ENCODE measurements at regions not wholly inside any gene's neighbourhood (a gene's known extent, or its start where the extent isn't known, plus 50 kb on each side); places are given as distances from the start of the nearest gene placed in this dataset.

DNA sequence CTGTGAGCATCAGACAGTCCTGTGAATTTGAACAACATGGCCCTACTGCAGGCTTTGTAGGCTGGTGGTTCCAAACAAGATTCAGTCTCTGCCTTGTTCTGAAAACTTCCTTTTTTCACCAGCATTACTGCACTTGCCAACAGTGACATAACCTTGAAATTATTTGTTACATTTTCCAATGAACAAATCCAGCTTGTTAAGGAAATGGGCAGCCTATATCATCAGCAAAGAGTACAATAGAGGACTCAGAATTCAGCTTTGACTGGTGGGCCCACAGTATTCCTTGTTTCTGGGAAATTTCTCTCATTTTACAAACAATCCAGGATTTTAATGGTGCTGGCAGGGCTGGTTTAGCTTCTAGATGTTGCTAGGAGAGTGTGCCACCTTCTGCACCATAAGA is 703.7 kb upstream of the FZD8 start:
- Histone ChIP-seq H3K27ac (no peak overlapping the region), H3K9me3 (no peaks in the 10 kb centered on the region), H3K9ac (ENCODE audit: low read depth in 2 of 2, low read length in 2 of 2) (no peak overlapping the region), H3K36me3 (no peaks in the 10 kb centered on the region), H3K4me1 (no peaks in the 10 kb centered on the region), H3K27me3 (no peaks in the 10 kb centered on the region), H3K4me3 (no peak overlapping the region)
- TF ChIP-seq, protein P1, sequence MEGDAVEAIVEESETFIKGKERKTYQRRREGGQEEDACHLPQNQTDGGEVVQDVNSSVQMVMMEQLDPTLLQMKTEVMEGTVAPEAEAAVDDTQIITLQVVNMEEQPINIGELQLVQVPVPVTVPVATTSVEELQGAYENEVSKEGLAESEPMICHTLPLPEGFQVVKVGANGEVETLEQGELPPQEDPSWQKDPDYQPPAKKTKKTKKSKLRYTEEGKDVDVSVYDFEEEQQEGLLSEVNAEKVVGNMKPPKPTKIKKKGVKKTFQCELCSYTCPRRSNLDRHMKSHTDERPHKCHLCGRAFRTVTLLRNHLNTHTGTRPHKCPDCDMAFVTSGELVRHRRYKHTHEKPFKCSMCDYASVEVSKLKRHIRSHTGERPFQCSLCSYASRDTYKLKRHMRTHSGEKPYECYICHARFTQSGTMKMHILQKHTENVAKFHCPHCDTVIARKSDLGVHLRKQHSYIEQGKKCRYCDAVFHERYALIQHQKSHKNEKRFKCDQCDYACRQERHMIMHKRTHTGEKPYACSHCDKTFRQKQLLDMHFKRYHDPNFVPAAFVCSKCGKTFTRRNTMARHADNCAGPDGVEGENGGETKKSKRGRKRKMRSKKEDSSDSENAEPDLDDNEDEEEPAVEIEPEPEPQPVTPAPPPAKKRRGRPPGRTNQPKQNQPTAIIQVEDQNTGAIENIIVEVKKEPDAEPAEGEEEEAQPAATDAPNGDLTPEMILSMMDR (IDR thresholded peaks at IDR 0.05) = no peak
- DNase-seq = no peak
- intact Hi-C loops (cut with DNase I) = no loop called here

DNA sequence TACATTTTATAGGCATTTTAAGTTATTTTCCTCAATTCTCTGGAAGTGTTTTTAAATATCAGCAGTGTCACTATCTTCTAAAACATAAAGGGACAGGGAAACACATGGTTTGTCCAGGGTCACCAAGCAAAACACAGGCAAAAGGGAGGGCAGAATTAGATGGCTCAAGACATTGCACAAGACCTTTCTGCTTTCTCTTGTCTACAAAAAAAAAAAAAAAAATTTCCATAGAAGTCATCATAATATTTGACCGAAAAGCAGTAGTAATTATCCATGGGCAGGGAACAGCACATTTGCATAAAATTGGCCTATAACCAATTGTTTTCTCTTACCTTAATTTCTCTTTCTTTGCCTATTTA is 703.1 kb upstream of the FZD8 start:
- no peaks in the 10 kb centered on the region for H3K27me3 ChIP-seq
- no peak overlapping the region for H3K27ac ChIP-seq
- H3K36me3 ChIP-seq = no peaks in the 10 kb centered on the region
- H3K4me1 ChIP-seq = no peaks in the 10 kb centered on the region
- H3K9ac ChIP-seq (ENCODE audit: low read depth in 2 of 2, low read length in 2 of 2) = no peak overlapping the region
- no peak for DNase-seq
- no peak overlapping the region for H3K4me3 ChIP-seq
- intact Hi-C loops (cut with DNase I) = no loop called here
- H3K9me3 ChIP-seq = no peaks in the 10 kb centered on the region
- TF ChIP-seq, protein P1 (IDR thresholded peaks at IDR 0.05) = no peak

DNA sequence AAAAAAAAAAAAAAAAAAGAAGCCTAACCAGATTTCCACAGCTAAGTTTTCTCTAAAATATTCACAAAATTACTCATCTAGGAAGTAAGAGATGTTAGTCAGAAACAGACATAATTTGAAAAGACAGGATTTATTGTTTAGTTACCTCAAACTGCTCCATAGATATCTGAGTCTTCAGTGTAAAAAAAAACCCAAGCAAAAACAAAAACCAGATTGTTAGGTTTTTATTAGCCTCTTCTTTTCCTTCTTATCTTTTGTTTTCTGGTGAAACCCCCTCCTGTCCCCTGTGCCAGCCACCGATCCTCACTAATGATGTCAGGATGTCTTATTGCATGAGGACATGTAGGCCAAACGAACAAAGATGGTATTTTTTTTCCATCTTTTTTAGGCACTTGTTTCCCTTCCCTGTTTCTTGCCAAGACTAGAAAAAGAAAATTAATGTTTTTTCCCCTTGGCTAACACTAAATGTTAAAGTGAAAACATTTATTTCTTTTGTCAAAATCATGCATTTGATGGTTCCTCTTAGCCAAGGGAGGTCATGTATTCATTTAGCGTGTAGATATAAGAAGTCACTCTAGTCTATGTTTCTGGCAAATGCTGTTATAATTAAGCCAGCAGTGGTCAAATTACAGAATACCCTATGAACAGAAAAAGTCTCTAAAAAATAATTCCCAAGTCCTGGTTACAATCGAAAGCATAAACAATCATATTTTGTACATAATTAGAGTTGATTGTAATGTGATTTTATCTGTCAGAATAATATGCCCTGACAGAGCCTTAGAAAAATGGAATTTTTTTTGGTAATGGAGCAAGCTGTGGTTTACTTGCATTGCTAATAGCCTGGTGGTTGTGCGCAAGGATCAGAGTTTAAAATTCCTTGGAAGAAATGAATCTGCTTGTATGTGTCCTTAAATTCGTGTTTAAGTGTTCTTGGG is 702.4 kb upstream of the FZD8 start:
- H3K27ac ChIP-seq = no peak overlapping the region
- H3K4me1 ChIP-seq = no peaks in the 10 kb centered on the region
- DNase-seq = no peak
- H3K4me3 ChIP-seq = no peak overlapping the region
- H3K9ac ChIP-seq (ENCODE audit: low read depth in 2 of 2, low read length in 2 of 2) = no peak overlapping the region
- no peaks in the 10 kb centered on the region for H3K36me3 ChIP-seq
- TF ChIP-seq, protein P1 (IDR thresholded peaks at IDR 0.05) = no peak
- no peaks in the 10 kb centered on the region for H3K27me3 ChIP-seq
- H3K9me3 ChIP-seq = no peaks in the 10 kb centered on the region
- intact Hi-C loops (cut with DNase I) = no loop called here

DNA sequence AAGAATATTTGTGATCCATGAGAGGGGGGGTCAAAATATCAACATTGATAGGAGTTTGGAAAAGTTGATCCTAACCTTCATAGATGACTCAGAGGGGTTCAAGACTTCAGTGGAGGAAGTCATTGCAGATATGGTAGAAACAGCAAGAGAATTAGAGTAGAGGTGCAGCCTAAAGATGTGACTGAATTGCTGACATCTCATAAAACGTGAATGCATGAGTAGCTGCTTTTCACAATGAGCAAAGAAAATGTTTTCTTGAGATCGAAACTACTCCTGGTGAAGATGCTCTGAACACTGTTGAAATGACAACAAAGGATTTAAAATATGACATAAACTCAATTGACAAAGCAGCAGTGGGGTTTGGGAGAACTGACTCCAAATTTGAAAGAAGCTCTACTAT is 700.7 kb upstream of the FZD8 start:
- intact Hi-C loops (cut with DNase I) = no loop called here
- Histone ChIP-seq H3K27ac (no peak overlapping the region), H3K9ac (ENCODE audit: low read depth in 2 of 2, low read length in 2 of 2) (no peak overlapping the region), H3K36me3 (no peaks in the 10 kb centered on the region), H3K27me3 (no peaks in the 10 kb centered on the region), H3K4me3 (no peak overlapping the region), H3K4me1 (no peaks in the 10 kb centered on the region), H3K9me3 (no peaks in the 10 kb centered on the region)
- TF ChIP-seq, protein P1 (IDR thresholded peaks at IDR 0.05) = no peak
- DNase-seq = no peak

DNA sequence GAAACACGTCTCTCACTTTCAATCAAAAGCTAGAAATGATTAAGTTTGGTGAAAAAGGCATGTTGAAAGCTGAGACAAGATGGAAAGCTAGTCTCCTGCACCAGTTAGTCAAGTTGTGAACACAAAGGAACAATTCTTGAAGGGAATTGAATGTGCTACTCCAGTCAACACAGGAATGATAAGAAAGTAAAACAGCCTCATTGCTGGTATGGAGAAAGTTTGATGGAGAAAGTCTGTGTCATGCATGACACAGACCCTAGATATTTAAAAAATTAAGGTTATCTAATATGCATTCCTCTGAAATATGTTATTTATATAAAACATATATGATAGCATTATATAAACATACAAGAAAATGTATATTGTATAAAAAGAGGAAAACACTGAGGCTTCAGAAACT is 699.4 kb upstream of the FZD8 start:
- Histone ChIP-seq H3K27ac (no peak overlapping the region), H3K4me3 (no peak overlapping the region), H3K9ac (ENCODE audit: low read depth in 2 of 2, low read length in 2 of 2) (no peak overlapping the region), H3K9me3 (no peaks in the 10 kb centered on the region), H3K4me1 (no peaks in the 10 kb centered on the region), H3K27me3 (no peaks in the 10 kb centered on the region), H3K36me3 (no peaks in the 10 kb centered on the region)
- DNase-seq = no peak
- intact Hi-C loops (cut with DNase I) = no loop called here
- TF ChIP-seq, protein P1 (IDR thresholded peaks at IDR 0.05) = no peak
